ENCODE measurements at regions not wholly inside any gene's neighbourhood (a gene's known extent, or its start where the extent isn't known, plus 50 kb on each side); places are given as distances from the start of the nearest gene placed in this dataset.

GRCh38 chr3:18597919-18598318 is 172.8 kb upstream of the SATB1 start:
- ChIA-PET CTCF (no interaction called here), POLR2A (no interaction called here)
- Histone ChIP-seq H3K27ac (ENCODE audit: extremely low read depth, low read depth, low read length) (no peak overlapping the region), H3K36me3 (ENCODE audit: control insufficient read depth in 2 of 2, insufficient read depth in 1 of 2, low read length in 2 of 2) (no peaks in the 10 kb centered on the region), H3K4me1 (ENCODE audit: control insufficient read depth, insufficient read depth, low read length) (no peaks in the 10 kb centered on the region), H3K4me3 (ENCODE audit: low read depth, low read length) (no peak overlapping the region), H3K9me3 (ENCODE audit: control insufficient read depth, insufficient read depth, low read depth, low read length) (no peaks in the 10 kb centered on the region)
- TF ChIP-seq ZNF585B (tag by site-specific recombination; IDR thresholded peaks at IDR 0.05) (peak; percentile 79), ZNF776 (tag by site-specific recombination; IDR thresholded peaks at IDR 0.05; ENCODE audit: borderline replicate concordance) (no peak), REST (tag by site-specific recombination; IDR thresholded peaks at IDR 0.05) (no peak), ZNF623 (tag by site-specific recombination; IDR thresholded peaks at IDR 0.05) (no peak), ZNF473 (tag by site-specific recombination; IDR thresholded peaks at IDR 0.05) (no peak), ZNF664 (tag by site-specific recombination; IDR thresholded peaks at IDR 0.05) (no peak), ZNF837 (tag by site-specific recombination; IDR thresholded peaks at IDR 0.05) (no peak), ZNF529 (tag by site-specific recombination; IDR thresholded peaks at IDR 0.05; ENCODE audit: insufficient replicate concordance) (no peak), ZNF48 (tag by site-specific recombination; IDR thresholded peaks at IDR 0.05) (no peak)

- CTCF ChIA-PET: no interaction called here
- no peaks in the 10 kb centered on the region for H3K4me1 ChIP-seq (ENCODE audit: control insufficient read depth, insufficient read depth, low read length)
- H3K27ac ChIP-seq (ENCODE audit: extremely low read depth, low read depth, low read length): no peak overlapping the region
- no peaks in the 10 kb centered on the region for H3K9me3 ChIP-seq (ENCODE audit: control insufficient read depth, insufficient read depth, low read depth, low read length)
- POLR2A ChIA-PET: no interaction called here
- H3K4me3 ChIP-seq (ENCODE audit: low read depth, low read length): no peak overlapping the region
- H3K36me3 ChIP-seq (ENCODE audit: control insufficient read depth in 2 of 2, insufficient read depth in 1 of 2, low read length in 2 of 2): no peaks in the 10 kb centered on the region
- TF ChIP-seq REPIN1 (tag by site-specific recombination; IDR thresholded peaks at IDR 0.05; ENCODE audit: low read depth): no peak
- TF ChIP-seq ZNF202 (tag by site-specific recombination; IDR thresholded peaks at IDR 0.05; ENCODE audit: borderline replicate concordance): no peak
- no peak for TF ChIP-seq ZFP3 (tag by site-specific recombination; IDR thresholded peaks at IDR 0.05; ENCODE audit: low read depth)
- no peak for TF ChIP-seq FEZF1 (tag by site-specific recombination; IDR thresholded peaks at IDR 0.05)
- TF ChIP-seq IKZF3 (tag by site-specific recombination; IDR thresholded peaks at IDR 0.05): no peak
- TF ChIP-seq ZNF140 (tag by site-specific recombination; IDR thresholded peaks at IDR 0.05): no peak
- TF ChIP-seq HOXA7 (CRISPR knock-in tag; IDR thresholded peaks at IDR 0.05; ENCODE audit: borderline replicate concordance): no peak
- no peak for TF ChIP-seq ZNF175 (tag by site-specific recombination; IDR thresholded peaks at IDR 0.05)
These were observed 168.1 kb upstream of the SATB1 start for GRCh38 chr3:18593231-18593630.

- POLR2A ChIA-PET: no interaction called here
- Histone ChIP-seq H3K4me1 (ENCODE audit: control insufficient read depth, insufficient read depth, low read length) (no peaks in the 10 kb centered on the region), H3K9me3 (ENCODE audit: control insufficient read depth, insufficient read depth, low read depth, low read length) (no peaks in the 10 kb centered on the region), H3K36me3 (ENCODE audit: control insufficient read depth in 2 of 2, insufficient read depth in 1 of 2, low read length in 2 of 2) (no peaks in the 10 kb centered on the region), H3K27ac (ENCODE audit: extremely low read depth, low read depth, low read length) (no peak overlapping the region), H3K4me3 (ENCODE audit: low read depth, low read length) (no peak overlapping the region)
- CTCF ChIA-PET: no interaction called here
- TF ChIP-seq ZNF704 (tag by site-specific recombination; IDR thresholded peaks at IDR 0.05) (no peak), ZBTB17 (tag by site-specific recombination; IDR thresholded peaks at IDR 0.05) (no peak), ZNF366 (tag by site-specific recombination; conservative IDR thresholded peaks at IDR 0.05) (no peak), PRDM10 (tag by site-specific recombination; IDR thresholded peaks at IDR 0.05) (no peak), ELK4 (IDR thresholded peaks at IDR 0.05; ENCODE audit: borderline replicate concordance, low read depth, low read length) (no peak), GFI1B (tag by site-specific recombination; IDR thresholded peaks at IDR 0.05) (no peak), ZBTB7A (tag by site-specific recombination; IDR thresholded peaks at IDR 0.05; ENCODE audit: low read depth) (no peak), ZNF155 (tag by site-specific recombination; IDR thresholded peaks at IDR 0.05) (no peak)
These were observed 166.0 kb upstream of the SATB1 start for GRCh38 chr3:18591120-18591519.

All from HEK293 (cell line).